NCI-H187 treated with DMSO at 0.1 percent for 48 hours (cell line): ENCODE measurements at regions not wholly inside any gene's neighbourhood (a gene's known extent, or its start where the extent isn't known, plus 50 kb on each side); places are given as distances from the start of the nearest gene placed in this dataset.
"Not testable (repeated sequence)": the region's sequence is repeated elsewhere in the genome, so short reads cannot be mapped to it uniquely, and the experiment has no call there.

ENCODE experiments used
- DNase-seq: peaks from one replicate; lab custom pipeline; 2025; lab: John Stamatoyannopoulos, UW

- DNase-seq: no peak
Measured at GRCh38 chr1:194930132-194930531, 1678.1 kb downstream of the KCNT2 start.

GRCh38 chr1:194929357-194929756 lies 1678.9 kb downstream of the KCNT2 start:
- no peak for DNase-seq

GRCh38 chr1:194919146-194919545 lies 1689.1 kb downstream of the KCNT2 start:
- no peak for DNase-seq

- DNase-seq: no peak
Measured at GRCh38 chr1:194917769-194918168, 1690.5 kb downstream of the KCNT2 start.

GRCh38 chr1:194908643-194909042 lies 1699.6 kb downstream of the KCNT2 start:
- DNase-seq: no peak

- DNase-seq: no peak
Measured at GRCh38 chr1:194903524-194903923, 1704.7 kb downstream of the KCNT2 start.

GRCh38 chr1:194889310-194889709 lies 1702.9 kb upstream of the B3GALT2 start:
- DNase-seq: no peak

- DNase-seq: no peak
Measured at GRCh38 chr1:194870860-194871259, 1684.4 kb upstream of the B3GALT2 start.

- DNase-seq: no peak
Measured at GRCh38 chr1:194866153-194866552, 1679.7 kb upstream of the B3GALT2 start.

GRCh38 chr1:194865383-194865782 lies 1679.0 kb upstream of the B3GALT2 start:
- DNase-seq: no peak

GRCh38 chr1:194862129-194862528 lies 1675.7 kb upstream of the B3GALT2 start:
- no peak for DNase-seq

GRCh38 chr1:194860248-194861201 lies 1674.1 kb upstream of the B3GALT2 start:
- no peak for DNase-seq

- DNase-seq: not testable (repeated sequence)
Measured at GRCh38 chr1:194859481-194860154, 1673.2 kb upstream of the B3GALT2 start.

GRCh38 chr1:194858811-194859480 lies 1672.5 kb upstream of the B3GALT2 start:
- not testable (repeated sequence) for DNase-seq

- DNase-seq: no peak
Measured at GRCh38 chr1:194857413-194857812, 1671.0 kb upstream of the B3GALT2 start.

- no peak for DNase-seq
Measured at GRCh38 chr1:194848846-194849245, 1662.4 kb upstream of the B3GALT2 start.

GRCh38 chr1:194846488-194846887 lies 1660.1 kb upstream of the B3GALT2 start:
- no peak for DNase-seq

- no peak for DNase-seq
Measured at GRCh38 chr1:194843077-194843476, 1656.7 kb upstream of the B3GALT2 start.

- DNase-seq: no peak
Measured at GRCh38 chr1:194833111-194833510, 1646.7 kb upstream of the B3GALT2 start.

- not testable (repeated sequence) for DNase-seq
Measured at GRCh38 chr1:194831595-194831994, 1645.2 kb upstream of the B3GALT2 start.

- DNase-seq: no peak
Measured at GRCh38 chr1:194830387-194830786, 1644.0 kb upstream of the B3GALT2 start.

GRCh38 chr1:194829492-194829891 lies 1643.1 kb upstream of the B3GALT2 start:
- no peak for DNase-seq

- no peak for DNase-seq
Measured at GRCh38 chr1:194825382-194825781, 1639.0 kb upstream of the B3GALT2 start.
